Right lobe of liver (tissue), 6 donors: ENCODE measurements at regions not wholly inside any gene's neighbourhood (a gene's known extent, or its start where the extent isn't known, plus 50 kb on each side); places are given as distances from the start of the nearest gene placed in this dataset.

Source experiments
- ATAC-seq, 4 donors: fragments of 200-7000 bp; cut with Tn5 transposase; one replicate each; pipeline ENCODE4 v1.9.1; 2020; ENCODE audit warnings: mild to moderate bottlenecking in 4 of 4, moderate library complexity in 4 of 4
- DNase-seq, 3 donors: peaks; one replicate each; pipeline ENCODE4 v3.0.0-alpha.2; 2020
- H3K27ac ChIP-seq, 3 donors: fragments of 200-600 bp; one replicate each; pipeline ENCODE4 v1.8.0; 2022
- H3K27me3 ChIP-seq, 2 donors: fragments of 200-600 bp; one replicate each; pipeline ENCODE4 v1.8.0; 2022
- H3K36me3 ChIP-seq, 4 donors: fragments of 200-600 bp; sonication (generic) in 1 of 4; one replicate each; pipeline versions ENCODE4 v1.5.1 to v1.8.0; 2017 to 2022; ENCODE audit warnings: control low read depth in 1 of 4
- H3K4me1 ChIP-seq, 4 donors: fragments of 200-600 bp; sonication (generic) in 1 of 4; one replicate each; pipeline versions ENCODE4 v1.5.1 to v1.8.0; 2017 to 2022; ENCODE audit warnings: control low read depth in 1 of 4
- H3K4me3 ChIP-seq, 3 donors: fragments of 200-600 bp; one replicate each; pipeline ENCODE4 v1.8.0; 2022
- H3K9me3 ChIP-seq, 4 donors: fragments of 200-600 bp; sonication (generic) in 1 of 4; one replicate each; pipeline versions ENCODE4 v1.5.1 to v1.8.0; 2017 to 2022; ENCODE audit warnings: control low read depth in 1 of 4
- CTCF ChIP-seq, 4 donors: fragments of 200-600 bp in 3 of 4; fragments of 450-650 bp in 1 of 4; IDR thresholded peaks; one replicate each; pipeline versions ENCODE4 v1.5.1 to v1.8.0; 2016 to 2022; ENCODE audit warnings: antibody characterized with exemption in 4 of 4, mild to moderate bottlenecking in 2 of 4
- POLR2A ChIP-seq: fragments of 450-650 bp; IDR thresholded peaks from one replicate; pipeline ENCODE4 v1.6.1; 2017; ENCODE audit warnings: antibody characterized with exemption, mild to moderate bottlenecking
- WGBS: methylation state at CpG from one replicate; pipeline ENCODE4 v1.1.6; 2018; ENCODE audit warnings: low coverage, low lambda C conversion rate; ENCODE audit not compliant: insufficient coverage; ENCODE audit errors: missing lambda C conversion rate; 5-methylcytosine and 5-hydroxymethylcytosine counted together
- intact Hi-C, 2 donors: fragments of 100-400 bp; cut with DNase I; formaldehyde crosslinking; loops; one replicate each; pipeline versions ENCODE4 v1.11.2 to v1.14.1; 2022
- donor health status: DM: no; HTN: yes; CAD: no.
- donor health status: DM: no; HTN: no; CAD: no.
- donor health status: DM: no; HTN: no; CAD: no.
- donor health status: DM: no; HTN: yes; CAD: no.
- donor health status: DM: no; HTN: yes; CAD: no.

GRCh38 chr15:66840615-66841390 is 138.8 kb downstream of the SMAD6 start:
- Histone ChIP-seq H3K4me3 (no peak overlapping the region), H3K27me3 (no peaks in the 10 kb centered on the region), H3K36me3 (no peaks in the 10 kb centered on the region), H3K27ac (no peak overlapping the region), H3K4me1 (peaks cover 0 to 10% (median 0%) of the 10 kb centered on the region in 4 donors), H3K9me3 (no peaks in the 10 kb centered on the region)
- DNase-seq (no peak), ATAC-seq (peak in 1 of 4 donors; percentile 17)
- TF ChIP-seq CTCF (IDR thresholded peaks at IDR 0.05) (no peak), POLR2A (no peak)
- 67% methylated on average over 1 of the region's 5 CpGs for WGBS
- intact Hi-C loops: loop anchor here in 1 of 2 donors (10.0 kb wide), 1 partner anchor 56 kb away; no protein-coding TSS in a partner anchor

GRCh38 chr15:66841953-66842681 is 140.1 kb downstream of the SMAD6 start:
- Histone ChIP-seq H3K27me3 (no peaks in the 10 kb centered on the region), H3K36me3 (no peaks in the 10 kb centered on the region), H3K27ac (peak overlapping the region; percentile 39 to 71 (median 65)), H3K4me1 (peaks cover 0 to 10% (median 0%) of the 10 kb centered on the region in 4 donors), H3K4me3 (peak overlapping the region; percentile 32 to 53 (median 33)), H3K9me3 (no peaks in the 10 kb centered on the region)
- intact Hi-C loops: loop anchor here in 1 of 2 donors (10.0 kb wide), 1 partner anchor 57 kb away; no protein-coding TSS in a partner anchor
- ATAC-seq (peak; percentile 74 to 80 (median 76)), DNase-seq (peak; percentile 75 to 83 (median 81))
- WGBS: 8% methylated on average over 37 of the region's 50 CpGs
- TF ChIP-seq CTCF (IDR thresholded peaks at IDR 0.05) (no peak), POLR2A (peak; percentile 51)

- Histone ChIP-seq H3K27ac (peak overlapping the region; percentile 39 to 71 (median 65)), H3K36me3 (no peaks in the 10 kb centered on the region), H3K27me3 (no peaks in the 10 kb centered on the region), H3K4me3 (peak overlapping the region; percentile 32 to 53 (median 33)), H3K4me1 (peaks cover 0 to 10% (median 0%) of the 10 kb centered on the region in 4 donors), H3K9me3 (no peaks in the 10 kb centered on the region)
- peak; percentile 79 to 88 (median 86) for DNase-seq
- intact Hi-C loops: loop anchor here in 1 of 2 donors (10.0 kb wide), 1 partner anchor 58 kb away; no protein-coding TSS in a partner anchor
- ATAC-seq: peak; percentile 82 to 90 (median 86)
- no peak for TF ChIP-seq POLR2A
- no peak for TF ChIP-seq CTCF (IDR thresholded peaks at IDR 0.05)
- 10% methylated on average over 10 of the region's 58 CpGs for WGBS
Observed at GRCh38 chr15:66842710-66843441, 140.8 kb downstream of the SMAD6 start.

GRCh38 chr15:66843581-66843980 is 141.5 kb downstream of the SMAD6 start:
- H3K27ac ChIP-seq: peak overlapping the region in 1 of 3 donors; percentile 65
- TF ChIP-seq CTCF (IDR thresholded peaks at IDR 0.05) (no peak), POLR2A (no peak)
- ATAC-seq: no peak
- intact Hi-C loops: loop anchor here in 1 of 2 donors (10.0 kb wide), 1 partner anchor 59 kb away; no protein-coding TSS in a partner anchor
- no peaks in the 10 kb centered on the region for H3K36me3 ChIP-seq
- no peak for DNase-seq
- no peak overlapping the region for H3K4me3 ChIP-seq
- no CpG with 5 or more reads among the region's 2 CpGs for WGBS
- peaks cover 0 to 10% (median 0%) of the 10 kb centered on the region in 4 donors for H3K4me1 ChIP-seq
- H3K9me3 ChIP-seq: no peaks in the 10 kb centered on the region
- no peaks in the 10 kb centered on the region for H3K27me3 ChIP-seq
